Hepatocyte (in vitro differentiated cells): ENCODE measurements at regions not wholly inside any gene's neighbourhood (a gene's known extent, or its start where the extent isn't known, plus 50 kb on each side); places are given as distances from the start of the nearest gene placed in this dataset.

Experiments
- DNase-seq: peaks from one replicate; pipeline ENCODE4 v3.0.0-alpha.2; 2016; ENCODE audit warnings: low spot score
- H2AFZ ChIP-seq: fragments of 200-600 bp; sonication (generic); 2 replicates; pipeline ENCODE4 v1.6.0; 2016; ENCODE audit warnings: antibody characterized with exemption, mild to moderate bottlenecking
- H3K27ac ChIP-seq: fragments of 200-600 bp; sonication (generic); 2 replicates; pipeline ENCODE4 v1.5.1; 2016; ENCODE audit warnings: mild to moderate bottlenecking
- H3K27me3 ChIP-seq: fragments of 200-600 bp; sonication (generic); 2 replicates; pipeline ENCODE4 v1.6.1; 2016
- H3K36me3 ChIP-seq: fragments of 200-600 bp; sonication (generic); replicated peaks from 2 replicates; pipeline ENCODE4 v1.5.1; 2016; ENCODE audit warnings: low read depth; ENCODE audit not compliant: insufficient read depth
- H3K4me1 ChIP-seq: fragments of 200-600 bp; sonication (generic); 2 replicates; pipeline ENCODE4 v1.5.1; 2016; ENCODE audit warnings: mild to moderate bottlenecking, moderate library complexity; ENCODE audit not compliant: insufficient read depth
- H3K4me2 ChIP-seq: fragments of 200-600 bp; sonication (generic); 2 replicates; pipeline ENCODE4 v1.6.0; 2016
- H3K4me3 ChIP-seq: fragments of 200-600 bp; sonication (generic); 2 replicates; pipeline ENCODE4 v1.5.1; 2016; ENCODE audit warnings: mild to moderate bottlenecking
- H3K79me2 ChIP-seq: fragments of 200-600 bp; sonication (generic); 2 replicates; pipeline ENCODE4 v1.6.0; 2017; ENCODE audit warnings: mild to moderate bottlenecking
- H3K9me2 ChIP-seq: fragments of 200-600 bp; sonication (generic); replicated peaks from 2 replicates; pipeline ENCODE4 v1.6.0; 2017; ENCODE audit warnings: mild to moderate bottlenecking; ENCODE audit not compliant: insufficient read depth
- H3K9me3 ChIP-seq: fragments of 200-600 bp; sonication (generic); 2 replicates; pipeline ENCODE4 v1.5.1; 2016; ENCODE audit warnings: low read depth, mild to moderate bottlenecking
- H4K20me1 ChIP-seq: fragments of 200-600 bp; sonication (generic); 2 replicates; pipeline ENCODE4 v1.6.0; 2016; ENCODE audit warnings: mild to moderate bottlenecking; ENCODE audit not compliant: insufficient read depth, poor library complexity, severe bottlenecking
- EZH2 ChIP-seq: fragments of 200-600 bp; sonication (generic); IDR thresholded peaks from 2 replicates; pipeline ENCODE4 v1.6.1; 2016; ENCODE audit warnings: antibody characterized with exemption, mild to moderate bottlenecking, borderline replicate concordance
- EZH2phosphoT487 ChIP-seq: fragments of 200-600 bp; sonication (generic); IDR thresholded peaks from one replicate; pipeline ENCODE4 v1.6.1; 2018; ENCODE audit warnings: antibody characterized with exemption, mild to moderate bottlenecking, low read depth, moderate library complexity; ENCODE audit not compliant: unreplicated experiment, severe bottlenecking
- WGBS: methylation state at CpG from one replicate; pipeline ENCODE4 v1.1.6; 2016; ENCODE audit warnings: low lambda C conversion rate; ENCODE audit errors: missing lambda C conversion rate; 5-methylcytosine and 5-hydroxymethylcytosine counted together
- TF ChIP-seq, protein P1 (sequence below): fragments of 200-600 bp; sonication (generic); IDR thresholded peaks from 2 replicates; pipeline ENCODE4 v1.5.1; 2016; ENCODE audit warnings: antibody characterized with exemption, mild to moderate bottlenecking; ENCODE audit not compliant: poor library complexity

DNA sequence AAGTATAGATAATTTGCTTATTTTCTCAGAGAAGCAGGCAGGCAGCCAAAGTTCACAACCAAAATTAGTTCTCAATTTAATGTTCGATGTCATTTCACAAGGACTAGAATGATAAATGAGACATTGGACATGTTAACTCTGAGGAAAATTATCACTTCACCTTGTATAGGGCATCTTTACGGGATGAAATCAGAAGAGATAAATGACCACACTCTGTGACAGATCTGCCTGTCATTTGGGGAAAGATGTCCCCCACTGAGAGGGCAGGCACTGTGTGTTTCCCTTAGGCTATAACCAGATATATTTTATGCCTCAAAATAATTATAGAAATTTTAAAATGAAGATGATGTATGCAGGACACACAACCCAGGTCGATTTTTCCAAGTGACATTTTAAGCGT is 642.9 kb downstream of the BRINP3 start:
- Histone ChIP-seq H2AFZ (no peak overlapping the region), H3K4me1 (no peaks in the 10 kb centered on the region), H3K4me2 (no peak overlapping the region), H4K20me1 (no peaks in the 10 kb centered on the region), H3K36me3 (no peaks in the 10 kb centered on the region), H3K9me2 (no peaks in the 10 kb centered on the region), H3K27me3 (no peaks in the 10 kb centered on the region), H3K9me3 (no peaks in the 10 kb centered on the region), H3K4me3 (no peak overlapping the region), H3K27ac (no peak overlapping the region), H3K79me2 (no peaks in the 10 kb centered on the region)
- 77% methylated on average over 4 of the region's 4 CpGs for WGBS
- no peak for DNase-seq
- TF ChIP-seq, protein P1, sequence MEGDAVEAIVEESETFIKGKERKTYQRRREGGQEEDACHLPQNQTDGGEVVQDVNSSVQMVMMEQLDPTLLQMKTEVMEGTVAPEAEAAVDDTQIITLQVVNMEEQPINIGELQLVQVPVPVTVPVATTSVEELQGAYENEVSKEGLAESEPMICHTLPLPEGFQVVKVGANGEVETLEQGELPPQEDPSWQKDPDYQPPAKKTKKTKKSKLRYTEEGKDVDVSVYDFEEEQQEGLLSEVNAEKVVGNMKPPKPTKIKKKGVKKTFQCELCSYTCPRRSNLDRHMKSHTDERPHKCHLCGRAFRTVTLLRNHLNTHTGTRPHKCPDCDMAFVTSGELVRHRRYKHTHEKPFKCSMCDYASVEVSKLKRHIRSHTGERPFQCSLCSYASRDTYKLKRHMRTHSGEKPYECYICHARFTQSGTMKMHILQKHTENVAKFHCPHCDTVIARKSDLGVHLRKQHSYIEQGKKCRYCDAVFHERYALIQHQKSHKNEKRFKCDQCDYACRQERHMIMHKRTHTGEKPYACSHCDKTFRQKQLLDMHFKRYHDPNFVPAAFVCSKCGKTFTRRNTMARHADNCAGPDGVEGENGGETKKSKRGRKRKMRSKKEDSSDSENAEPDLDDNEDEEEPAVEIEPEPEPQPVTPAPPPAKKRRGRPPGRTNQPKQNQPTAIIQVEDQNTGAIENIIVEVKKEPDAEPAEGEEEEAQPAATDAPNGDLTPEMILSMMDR: no peak

DNA sequence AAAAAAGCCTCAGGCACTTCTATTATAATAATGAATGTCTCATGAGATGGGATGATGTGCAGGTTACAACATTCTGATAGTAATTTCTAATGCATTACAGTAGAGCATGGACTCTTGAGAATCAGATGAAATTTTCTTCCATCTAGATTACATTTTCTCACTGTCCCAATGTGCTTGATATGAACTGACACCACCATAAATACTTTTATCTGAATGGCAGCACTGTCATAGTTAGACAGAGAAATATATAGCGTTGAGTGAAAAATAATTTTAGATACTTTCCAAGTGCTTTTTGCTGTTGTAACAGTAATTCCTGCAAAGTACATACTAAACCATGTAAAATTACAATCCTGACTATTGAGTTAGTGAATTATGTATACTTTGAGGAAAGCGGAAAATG is 630.1 kb downstream of the BRINP3 start:
- no peak for TF ChIP-seq EZH2
- TF ChIP-seq, protein P1: no peak
- no peak for TF ChIP-seq EZH2phosphoT487
- Histone ChIP-seq H3K9me3 (no peaks in the 10 kb centered on the region), H4K20me1 (no peaks in the 10 kb centered on the region), H3K79me2 (no peaks in the 10 kb centered on the region), H3K36me3 (no peaks in the 10 kb centered on the region), H2AFZ (no peak overlapping the region), H3K4me1 (no peaks in the 10 kb centered on the region), H3K27ac (no peak overlapping the region), H3K27me3 (no peaks in the 10 kb centered on the region), H3K4me2 (no peak overlapping the region), H3K9me2 (no peaks in the 10 kb centered on the region), H3K4me3 (no peak overlapping the region)
- DNase-seq: no peak
- WGBS: 95% methylated on average over 2 of the region's 2 CpGs

DNA sequence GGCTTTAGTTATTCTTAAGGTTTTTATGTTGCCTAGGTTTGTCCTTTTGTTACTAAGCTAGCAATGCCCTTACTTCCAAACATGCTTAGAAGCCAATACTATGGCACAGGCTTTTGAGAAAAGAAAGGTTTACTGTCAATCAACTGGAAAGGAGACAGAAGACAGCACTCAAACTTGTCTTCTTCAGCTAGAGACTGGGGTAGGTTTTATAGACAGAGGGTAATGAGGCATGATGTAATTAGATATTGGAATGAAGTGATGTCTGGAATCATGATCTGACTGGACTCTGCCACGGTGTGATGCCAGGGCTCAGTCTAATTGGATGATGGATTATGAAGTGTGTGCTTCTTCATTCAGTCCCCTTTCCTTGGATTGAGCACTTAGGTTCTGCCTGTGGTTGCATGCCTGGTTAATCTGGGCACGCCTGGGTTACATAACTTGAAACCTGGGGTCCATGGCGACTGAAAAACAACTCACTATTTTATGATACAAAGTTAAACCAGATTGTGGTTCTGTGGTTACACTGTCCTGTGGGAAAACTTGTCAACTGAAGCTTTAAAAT is 625.8 kb downstream of the BRINP3 start:
- no peaks in the 10 kb centered on the region for H3K9me3 ChIP-seq
- no peaks in the 10 kb centered on the region for H3K36me3 ChIP-seq
- H3K27ac ChIP-seq: no peak overlapping the region
- no peak overlapping the region for H3K4me2 ChIP-seq
- H3K79me2 ChIP-seq: no peaks in the 10 kb centered on the region
- no peaks in the 10 kb centered on the region for H3K4me1 ChIP-seq
- WGBS: 79% methylated on average over 3 of the region's 3 CpGs
- no peaks in the 10 kb centered on the region for H3K9me2 ChIP-seq
- DNase-seq: no peak
- H4K20me1 ChIP-seq: no peaks in the 10 kb centered on the region
- H3K27me3 ChIP-seq: no peaks in the 10 kb centered on the region
- TF ChIP-seq, protein P1: no peak
- no peak for TF ChIP-seq EZH2phosphoT487
- TF ChIP-seq EZH2: no peak
- H3K4me3 ChIP-seq: no peak overlapping the region
- no peak overlapping the region for H2AFZ ChIP-seq
